ENCODE measurements at regions not wholly inside any gene's neighbourhood (a gene's known extent, or its start where the extent isn't known, plus 50 kb on each side); places are given as distances from the start of the nearest gene placed in this dataset.

DNA sequence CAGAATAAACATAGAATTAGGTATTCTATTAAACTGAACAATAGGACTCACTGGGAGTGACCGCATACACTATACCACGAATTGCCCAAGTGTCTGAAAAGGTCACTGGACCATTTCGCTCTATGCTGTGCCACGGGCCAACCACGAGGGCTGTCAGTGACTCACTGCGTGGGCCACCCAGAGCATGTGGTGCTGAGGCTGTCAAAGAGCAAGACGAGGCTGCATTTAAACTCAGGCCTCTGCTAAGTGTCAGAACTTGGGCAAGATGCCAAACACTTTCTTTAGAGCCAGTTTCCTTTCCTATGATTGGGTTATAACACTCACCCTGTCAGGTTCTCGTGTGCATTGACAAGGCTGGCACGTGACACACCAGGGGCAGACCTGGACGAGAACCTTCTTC, 97.5 kb downstream of the SH3YL1 start:
- 60 to 64% methylated on average over 10 of the region's 10 CpGs for WGBS, 2 donors
- Histone ChIP-seq H3K9me3 (ENCODE audit: control insufficient read depth in 2 of 2, insufficient read depth in 1 of 2, low read depth in 1 of 2, low read length in 1 of 2) (peaks cover 0 to 2% of the 10 kb centered on the region in 2 donors), H3K4me1 (ENCODE audit: control insufficient read depth in 2 of 2, insufficient read depth in 2 of 2, low read length in 1 of 2) (peaks cover 0 to 2% of the 10 kb centered on the region in 2 donors), H3K27me3 (ENCODE audit: control insufficient read depth in 1 of 2, insufficient read depth in 2 of 2, low read length in 2 of 2) (no peaks in the 10 kb centered on the region), H3K36me3 (ENCODE audit: control insufficient read depth in 2 of 2, insufficient read depth in 2 of 2, low read length in 1 of 2) (no peaks in the 10 kb centered on the region), H3K4me3 (ENCODE audit: low read depth in 1 of 2, low read length in 2 of 2) (no peak overlapping the region), H3K27ac (ENCODE audit: low read depth in 2 of 2, low read length in 1 of 2) (no peak overlapping the region)

DNA sequence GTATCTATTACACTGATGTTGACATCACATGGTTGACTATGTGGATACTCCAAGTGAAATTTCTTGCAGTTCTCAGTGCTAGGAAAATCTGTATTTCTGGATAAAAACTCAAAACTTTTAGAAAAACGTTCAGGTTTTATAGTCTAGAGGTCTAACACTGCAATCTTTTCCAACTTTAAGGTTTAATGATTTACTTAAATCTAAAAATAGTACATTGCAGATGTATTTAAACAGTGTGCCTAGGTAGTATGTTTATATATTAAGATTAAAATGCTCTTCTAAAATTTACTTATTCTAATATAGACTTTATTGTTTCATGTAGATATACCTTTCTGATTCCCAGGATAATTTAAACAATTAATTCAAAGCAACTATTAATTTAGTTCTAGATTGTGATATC, 98.3 kb downstream of the SH3YL1 start:
- peaks cover 0 to 4% of the 10 kb centered on the region in 2 donors for H3K9me3 ChIP-seq (ENCODE audit: control insufficient read depth in 2 of 2, insufficient read depth in 1 of 2, low read depth in 1 of 2, low read length in 1 of 2)
- no peak overlapping the region for H3K4me3 ChIP-seq (ENCODE audit: low read depth in 1 of 2, low read length in 2 of 2)
- 50 to 72% methylated on average over 1 of the region's 1 CpG for WGBS, 2 donors
- H3K36me3 ChIP-seq (ENCODE audit: control insufficient read depth in 2 of 2, insufficient read depth in 2 of 2, low read length in 1 of 2) = no peaks in the 10 kb centered on the region
- H3K4me1 ChIP-seq (ENCODE audit: control insufficient read depth in 2 of 2, insufficient read depth in 2 of 2, low read length in 1 of 2) = peaks cover 0 to 2% of the 10 kb centered on the region in 2 donors
- no peaks in the 10 kb centered on the region for H3K27me3 ChIP-seq (ENCODE audit: control insufficient read depth in 1 of 2, insufficient read depth in 2 of 2, low read length in 2 of 2)
- H3K27ac ChIP-seq (ENCODE audit: low read depth in 2 of 2, low read length in 1 of 2) = no peak overlapping the region

DNA sequence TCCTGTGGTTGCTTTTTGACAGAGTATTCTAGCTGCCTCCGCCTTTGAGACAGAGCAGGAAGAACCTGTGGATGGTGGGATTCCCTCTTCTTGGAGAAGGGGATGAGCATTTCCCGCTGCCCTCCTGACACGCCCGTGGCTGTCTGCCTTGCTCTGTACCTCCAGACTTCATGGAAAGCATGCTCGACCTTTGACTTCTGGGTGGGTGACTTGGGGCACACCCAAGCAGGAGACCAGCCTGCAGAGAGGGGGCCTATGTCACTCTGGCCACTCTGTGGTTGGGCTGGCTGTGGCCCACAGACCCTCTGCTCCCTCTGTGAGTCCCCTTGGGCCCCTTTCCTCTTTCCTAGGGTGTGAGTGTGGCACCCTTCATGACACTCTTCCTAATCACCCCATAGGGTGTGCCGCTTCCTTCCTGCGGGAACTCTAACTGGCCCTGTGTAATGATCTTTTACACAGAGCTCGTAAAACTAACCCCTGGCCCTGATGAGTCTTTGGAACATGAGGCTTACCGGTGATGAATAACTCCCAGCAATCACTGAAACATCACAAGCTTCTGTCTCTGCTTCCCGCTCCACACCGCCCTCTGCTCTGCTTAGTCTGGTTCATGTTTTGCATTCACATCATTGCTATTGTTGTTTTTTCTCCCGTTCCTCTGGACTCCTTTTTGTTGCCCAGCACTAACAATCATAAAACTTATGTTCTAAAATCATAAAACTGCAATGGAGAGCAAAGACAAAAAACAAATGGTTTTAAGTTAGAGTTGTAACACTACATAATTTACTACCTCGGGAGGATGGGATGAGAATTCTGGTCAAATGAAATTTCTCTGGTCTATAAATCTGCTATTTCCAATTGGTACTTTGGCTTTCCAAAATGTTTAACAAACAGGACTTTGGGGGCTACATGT, 101.1 kb downstream of the SH3YL1 start:
- 76 to 85% methylated on average over 13 of the region's 13 CpGs for WGBS, 2 donors
- no peak overlapping the region for H3K27ac ChIP-seq (ENCODE audit: low read depth in 2 of 2, low read length in 1 of 2)
- H3K27me3 ChIP-seq (ENCODE audit: control insufficient read depth in 1 of 2, insufficient read depth in 2 of 2, low read length in 2 of 2) = no peaks in the 10 kb centered on the region

DNA sequence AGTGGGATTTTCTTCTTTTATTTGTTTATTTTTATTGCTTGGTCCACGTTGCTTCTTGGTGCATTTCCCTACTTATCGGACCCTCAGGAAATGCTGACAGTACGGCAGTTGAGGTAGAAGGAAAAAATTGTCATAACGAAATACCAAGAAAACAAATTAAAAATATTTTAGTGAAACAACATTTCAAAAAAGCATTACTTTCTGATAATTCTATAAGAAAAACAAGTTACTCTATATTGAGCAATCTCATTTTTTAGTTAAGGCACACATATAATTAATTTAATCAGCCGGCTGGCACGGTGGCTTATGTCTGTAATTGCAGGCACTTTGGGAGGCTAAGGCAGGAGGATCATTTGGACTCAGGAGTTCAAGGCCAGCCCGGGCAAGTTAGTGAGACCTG, 102.1 kb downstream of the SH3YL1 start:
- H3K9me3 ChIP-seq (ENCODE audit: control insufficient read depth in 2 of 2, insufficient read depth in 1 of 2, low read depth in 1 of 2, low read length in 1 of 2) = peaks cover 3 to 4% of the 10 kb centered on the region in 2 donors
- no peak overlapping the region for H3K4me3 ChIP-seq (ENCODE audit: low read depth in 1 of 2, low read length in 2 of 2)
- H3K27me3 ChIP-seq (ENCODE audit: control insufficient read depth in 1 of 2, insufficient read depth in 2 of 2, low read length in 2 of 2) = no peaks in the 10 kb centered on the region
- no peaks in the 10 kb centered on the region for H3K36me3 ChIP-seq (ENCODE audit: control insufficient read depth in 2 of 2, insufficient read depth in 2 of 2, low read length in 1 of 2)
- no peak overlapping the region for H3K27ac ChIP-seq (ENCODE audit: low read depth in 2 of 2, low read length in 1 of 2)
- peaks cover 0 to 2% of the 10 kb centered on the region in 2 donors for H3K4me1 ChIP-seq (ENCODE audit: control insufficient read depth in 2 of 2, insufficient read depth in 2 of 2, low read length in 1 of 2)
- WGBS, 2 donors = 83 to 84% methylated on average over 7 of the region's 7 CpGs

More for the DNA sequence above, 101.1 kb downstream of the SH3YL1 start:
- Histone ChIP-seq H3K9me3 (ENCODE audit: control insufficient read depth in 2 of 2, insufficient read depth in 1 of 2, low read depth in 1 of 2, low read length in 1 of 2) (peaks cover 3 to 4% of the 10 kb centered on the region in 2 donors), H3K36me3 (ENCODE audit: control insufficient read depth in 2 of 2, insufficient read depth in 2 of 2, low read length in 1 of 2) (no peaks in the 10 kb centered on the region), H3K4me3 (ENCODE audit: low read depth in 1 of 2, low read length in 2 of 2) (no peak overlapping the region), H3K4me1 (ENCODE audit: control insufficient read depth in 2 of 2, insufficient read depth in 2 of 2, low read length in 1 of 2) (peaks cover 0 to 2% of the 10 kb centered on the region in 2 donors)

GRCh38 chr2:151553-152334, 105.4 kb upstream of the FAM110C start:
- Histone ChIP-seq H3K27ac (ENCODE audit: low read depth in 2 of 2, low read length in 1 of 2) (no peak overlapping the region), H3K4me3 (ENCODE audit: low read depth in 1 of 2, low read length in 2 of 2) (no peak overlapping the region), H3K9me3 (ENCODE audit: control insufficient read depth in 2 of 2, insufficient read depth in 1 of 2, low read depth in 1 of 2, low read length in 1 of 2) (no peaks in the 10 kb centered on the region), H3K27me3 (ENCODE audit: control insufficient read depth in 1 of 2, insufficient read depth in 2 of 2, low read length in 2 of 2) (peaks cover 0 to 2% of the 10 kb centered on the region in 2 donors), H3K4me1 (ENCODE audit: control insufficient read depth in 2 of 2, insufficient read depth in 2 of 2, low read length in 1 of 2) (no peaks in the 10 kb centered on the region), H3K36me3 (ENCODE audit: control insufficient read depth in 2 of 2, insufficient read depth in 2 of 2, low read length in 1 of 2) (no peaks in the 10 kb centered on the region)
- WGBS, 2 donors = 44 to 45% methylated on average over 6 of the region's 6 CpGs

DNA sequence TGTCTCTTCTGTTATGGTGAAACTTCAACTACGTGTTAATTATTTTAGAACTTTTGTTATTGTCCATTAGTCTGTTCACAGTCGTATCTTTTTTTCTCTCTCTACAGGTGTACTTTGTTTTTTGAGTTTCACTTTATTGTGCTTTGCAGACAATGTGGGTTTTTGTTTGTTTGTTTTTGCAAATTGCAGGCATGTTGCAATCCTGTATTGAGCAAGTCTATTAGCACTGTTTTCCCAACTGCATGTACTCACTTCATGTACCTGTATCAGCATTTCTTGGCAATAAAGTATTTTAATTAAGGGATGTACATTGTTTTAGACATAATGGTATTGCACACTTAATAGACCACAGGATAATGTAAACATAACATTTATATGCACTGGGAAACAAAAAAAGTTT, 99.1 kb upstream of the FAM110C start:
- Histone ChIP-seq H3K27me3 (ENCODE audit: control insufficient read depth in 1 of 2, insufficient read depth in 2 of 2, low read length in 2 of 2) (no peaks in the 10 kb centered on the region), H3K36me3 (ENCODE audit: control insufficient read depth in 2 of 2, insufficient read depth in 2 of 2, low read length in 1 of 2) (no peaks in the 10 kb centered on the region), H3K4me1 (ENCODE audit: control insufficient read depth in 2 of 2, insufficient read depth in 2 of 2, low read length in 1 of 2) (no peaks in the 10 kb centered on the region), H3K9me3 (ENCODE audit: control insufficient read depth in 2 of 2, insufficient read depth in 1 of 2, low read depth in 1 of 2, low read length in 1 of 2) (no peaks in the 10 kb centered on the region), H3K4me3 (ENCODE audit: low read depth in 1 of 2, low read length in 2 of 2) (no peak overlapping the region), H3K27ac (ENCODE audit: low read depth in 2 of 2, low read length in 1 of 2) (no peak overlapping the region)
- 80 to 91% methylated on average over 2 of the region's 2 CpGs for WGBS, 2 donors

GRCh38 chr2:141611-142010, 95.3 kb upstream of the FAM110C start:
- peak overlapping the region in 1 of 2 donors; percentile 41 for H3K27ac ChIP-seq (ENCODE audit: low read depth in 2 of 2, low read length in 1 of 2)
- no peaks in the 10 kb centered on the region for H3K36me3 ChIP-seq (ENCODE audit: control insufficient read depth in 2 of 2, insufficient read depth in 2 of 2, low read length in 1 of 2)
- H3K4me3 ChIP-seq (ENCODE audit: low read depth in 1 of 2, low read length in 2 of 2) = no peak overlapping the region
- H3K9me3 ChIP-seq (ENCODE audit: control insufficient read depth in 2 of 2, insufficient read depth in 1 of 2, low read depth in 1 of 2, low read length in 1 of 2) = no peaks in the 10 kb centered on the region
- no peaks in the 10 kb centered on the region for H3K27me3 ChIP-seq (ENCODE audit: control insufficient read depth in 1 of 2, insufficient read depth in 2 of 2, low read length in 2 of 2)
- H3K4me1 ChIP-seq (ENCODE audit: control insufficient read depth in 2 of 2, insufficient read depth in 2 of 2, low read length in 1 of 2) = no peaks in the 10 kb centered on the region
- 38 to 55% methylated on average over 4 of the region's 4 CpGs for WGBS, 2 donors

GRCh38 chr2:136666-137065, 90.4 kb upstream of the FAM110C start:
- no peaks in the 10 kb centered on the region for H3K4me1 ChIP-seq (ENCODE audit: control insufficient read depth in 2 of 2, insufficient read depth in 2 of 2, low read length in 1 of 2)
- 84 to 90% methylated on average over 7 of the region's 7 CpGs for WGBS, 2 donors
- no peaks in the 10 kb centered on the region for H3K27me3 ChIP-seq (ENCODE audit: control insufficient read depth in 1 of 2, insufficient read depth in 2 of 2, low read length in 2 of 2)
- H3K4me3 ChIP-seq (ENCODE audit: low read depth in 1 of 2, low read length in 2 of 2) = no peak overlapping the region
- no peak overlapping the region for H3K27ac ChIP-seq (ENCODE audit: low read depth in 2 of 2, low read length in 1 of 2)
- H3K36me3 ChIP-seq (ENCODE audit: control insufficient read depth in 2 of 2, insufficient read depth in 2 of 2, low read length in 1 of 2) = no peaks in the 10 kb centered on the region
- H3K9me3 ChIP-seq (ENCODE audit: control insufficient read depth in 2 of 2, insufficient read depth in 1 of 2, low read depth in 1 of 2, low read length in 1 of 2) = no peaks in the 10 kb centered on the region

- no peaks in the 10 kb centered on the region for H3K9me3 ChIP-seq (ENCODE audit: control insufficient read depth in 2 of 2, insufficient read depth in 1 of 2, low read depth in 1 of 2, low read length in 1 of 2)
- no peak overlapping the region for H3K4me3 ChIP-seq (ENCODE audit: low read depth in 1 of 2, low read length in 2 of 2)
- no peak overlapping the region for H3K27ac ChIP-seq (ENCODE audit: low read depth in 2 of 2, low read length in 1 of 2)
- H3K27me3 ChIP-seq (ENCODE audit: control insufficient read depth in 1 of 2, insufficient read depth in 2 of 2, low read length in 2 of 2) = no peaks in the 10 kb centered on the region
- H3K4me1 ChIP-seq (ENCODE audit: control insufficient read depth in 2 of 2, insufficient read depth in 2 of 2, low read length in 1 of 2) = no peaks in the 10 kb centered on the region
- H3K36me3 ChIP-seq (ENCODE audit: control insufficient read depth in 2 of 2, insufficient read depth in 2 of 2, low read length in 1 of 2) = no peaks in the 10 kb centered on the region
- 42 to 44% methylated on average over 7 of the region's 7 CpGs for WGBS, 2 donors
Observed at GRCh38 chr2:133675-134593, 87.6 kb upstream of the FAM110C start.
